ENCODE measurements at regions not wholly inside any gene's neighbourhood (a gene's known extent, or its start where the extent isn't known, plus 50 kb on each side); places are given as distances from the start of the nearest gene placed in this dataset.

- H3K4me3 Mint-ChIP-seq: no peak overlapping the region
- H3K27me3 Mint-ChIP-seq (ENCODE audit: insufficient read depth): peaks cover 2% of the 10 kb centered on the region
- WGBS, 2 experiments (ENCODE audit: insufficient coverage in 1 of 2, insufficient read length in 1 of 2): 97% methylated on average over 2 of the region's 2 CpGs; no CpG with 5 or more reads in 1 of the 2 experiments
- no peaks in the 10 kb centered on the region for H3K4me1 ChIP-seq (ENCODE audit: control insufficient read depth, insufficient read depth, low read length)
- no peaks in the 10 kb centered on the region for H3K36me3 ChIP-seq (ENCODE audit: control insufficient read depth, insufficient read depth, low read length)
- DNase-seq: no peak
- no peaks in the 10 kb centered on the region for H3K27me3 ChIP-seq (ENCODE audit: control insufficient read depth, insufficient read depth, low read length, poor library complexity, severe bottlenecking)
- no peaks in the 10 kb centered on the region for H3K36me3 Mint-ChIP-seq (ENCODE audit: low read depth)
- H3K4me1 Mint-ChIP-seq: no peaks in the 10 kb centered on the region
- no peaks in the 10 kb centered on the region for H3K9me3 ChIP-seq (ENCODE audit: control insufficient read depth, low read length)
- H3K9me3 Mint-ChIP-seq: no peaks in the 10 kb centered on the region
- TF ChIP-seq, protein P1, sequence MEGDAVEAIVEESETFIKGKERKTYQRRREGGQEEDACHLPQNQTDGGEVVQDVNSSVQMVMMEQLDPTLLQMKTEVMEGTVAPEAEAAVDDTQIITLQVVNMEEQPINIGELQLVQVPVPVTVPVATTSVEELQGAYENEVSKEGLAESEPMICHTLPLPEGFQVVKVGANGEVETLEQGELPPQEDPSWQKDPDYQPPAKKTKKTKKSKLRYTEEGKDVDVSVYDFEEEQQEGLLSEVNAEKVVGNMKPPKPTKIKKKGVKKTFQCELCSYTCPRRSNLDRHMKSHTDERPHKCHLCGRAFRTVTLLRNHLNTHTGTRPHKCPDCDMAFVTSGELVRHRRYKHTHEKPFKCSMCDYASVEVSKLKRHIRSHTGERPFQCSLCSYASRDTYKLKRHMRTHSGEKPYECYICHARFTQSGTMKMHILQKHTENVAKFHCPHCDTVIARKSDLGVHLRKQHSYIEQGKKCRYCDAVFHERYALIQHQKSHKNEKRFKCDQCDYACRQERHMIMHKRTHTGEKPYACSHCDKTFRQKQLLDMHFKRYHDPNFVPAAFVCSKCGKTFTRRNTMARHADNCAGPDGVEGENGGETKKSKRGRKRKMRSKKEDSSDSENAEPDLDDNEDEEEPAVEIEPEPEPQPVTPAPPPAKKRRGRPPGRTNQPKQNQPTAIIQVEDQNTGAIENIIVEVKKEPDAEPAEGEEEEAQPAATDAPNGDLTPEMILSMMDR (conservative IDR thresholded peaks at IDR 0.05): no peak
- no peak overlapping the region for H3K4me3 ChIP-seq (ENCODE audit: low read length)
- no peak overlapping the region for H3K27ac ChIP-seq (ENCODE audit: low read depth, low read length)
- no peak overlapping the region for H3K27ac Mint-ChIP-seq
- no peak overlapping the region for H3K9ac ChIP-seq (ENCODE audit: extremely low read depth, low read length, poor library complexity, severe bottlenecking)
Measured at GRCh38 chr2:198795419-198795818, 662.3 kb downstream of the SATB2 start.

DNA sequence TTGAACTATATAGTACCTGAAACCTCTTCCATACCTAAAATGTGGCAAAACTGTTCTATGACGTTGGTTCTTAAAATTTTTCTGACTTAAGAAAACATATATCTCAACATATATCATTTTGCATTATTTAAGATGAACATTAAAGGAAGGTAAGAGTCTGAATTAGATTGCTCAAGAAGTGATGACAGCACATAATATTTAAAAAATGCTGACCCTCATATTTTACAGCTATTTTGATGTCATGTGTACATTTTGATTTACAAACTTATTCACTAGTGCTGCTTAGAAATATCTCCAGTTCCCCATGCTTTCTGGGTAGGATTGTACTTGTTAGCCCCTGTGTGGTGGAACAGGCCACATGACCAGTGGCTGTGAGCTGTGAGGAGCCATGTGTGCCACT, 666.1 kb downstream of the SATB2 start:
- no peak overlapping the region for H3K27ac ChIP-seq (ENCODE audit: low read depth, low read length)
- DNase-seq: no peak
- TF ChIP-seq, protein P1 (conservative IDR thresholded peaks at IDR 0.05): no peak
- H3K9me3 ChIP-seq (ENCODE audit: control insufficient read depth, low read length): no peaks in the 10 kb centered on the region
- H3K36me3 Mint-ChIP-seq (ENCODE audit: low read depth): no peaks in the 10 kb centered on the region
- no peaks in the 10 kb centered on the region for H3K9me3 Mint-ChIP-seq
- H3K36me3 ChIP-seq (ENCODE audit: control insufficient read depth, insufficient read depth, low read length): no peaks in the 10 kb centered on the region
- no peak overlapping the region for H3K4me3 Mint-ChIP-seq
- no peak overlapping the region for H3K9ac ChIP-seq (ENCODE audit: extremely low read depth, low read length, poor library complexity, severe bottlenecking)
- no peak overlapping the region for H3K27ac Mint-ChIP-seq
- no peaks in the 10 kb centered on the region for H3K27me3 ChIP-seq (ENCODE audit: control insufficient read depth, insufficient read depth, low read length, poor library complexity, severe bottlenecking)
- no peaks in the 10 kb centered on the region for H3K4me1 ChIP-seq (ENCODE audit: control insufficient read depth, insufficient read depth, low read length)
- peaks cover 6% of the 10 kb centered on the region for H3K27me3 Mint-ChIP-seq (ENCODE audit: insufficient read depth)
- H3K4me3 ChIP-seq (ENCODE audit: low read length): no peak overlapping the region
- WGBS, 2 experiments (ENCODE audit: insufficient coverage in 1 of 2, insufficient read length in 1 of 2): 0% methylated on average over 1 of the region's 1 CpG
- H3K4me1 Mint-ChIP-seq: peaks cover 5% of the 10 kb centered on the region

- no peak overlapping the region for H3K4me3 ChIP-seq (ENCODE audit: low read length)
- no peak overlapping the region for H3K4me3 Mint-ChIP-seq
Measured at GRCh38 chr2:198788676-198789075, 669.1 kb downstream of the SATB2 start.

More at GRCh38 chr2:198788676-198789075, 669.1 kb downstream of the SATB2 start:
- Histone ChIP-seq H3K27ac (ENCODE audit: low read depth, low read length) (no peak overlapping the region), H3K9me3 (ENCODE audit: control insufficient read depth, low read length) (no peaks in the 10 kb centered on the region), H3K4me1 (ENCODE audit: control insufficient read depth, insufficient read depth, low read length) (no peaks in the 10 kb centered on the region), H3K27me3 (ENCODE audit: control insufficient read depth, insufficient read depth, low read length, poor library complexity, severe bottlenecking) (no peaks in the 10 kb centered on the region), H3K36me3 (ENCODE audit: control insufficient read depth, insufficient read depth, low read length) (no peaks in the 10 kb centered on the region), H3K9ac (ENCODE audit: extremely low read depth, low read length, poor library complexity, severe bottlenecking) (no peak overlapping the region)
- H3K27ac Mint-ChIP-seq: no peak overlapping the region
- WGBS, 2 experiments (ENCODE audit: insufficient coverage in 1 of 2, insufficient read length in 1 of 2): 24 to 29% methylated on average over 2 of the region's 2 CpGs
- H3K4me1 Mint-ChIP-seq: peaks cover 5% of the 10 kb centered on the region
- no peaks in the 10 kb centered on the region for H3K36me3 Mint-ChIP-seq (ENCODE audit: low read depth)
- H3K9me3 Mint-ChIP-seq: no peaks in the 10 kb centered on the region
- peak; percentile 82 for DNase-seq
- H3K27me3 Mint-ChIP-seq (ENCODE audit: insufficient read depth): peaks cover 6% of the 10 kb centered on the region
- TF ChIP-seq, protein P1 (conservative IDR thresholded peaks at IDR 0.05): no peak

Measured in endodermal cell (in vitro differentiated cells).